Activated CD4-positive, alpha-beta memory T cell treated with anti-CD3 and anti-CD28 coated beads, Interleukin-2, amount 10 ng/mL, durations not matched to agents 7 days and 5 days (primary cell): ENCODE measurements at regions not wholly inside any gene's neighbourhood (a gene's known extent, or its start where the extent isn't known, plus 50 kb on each side); places are given as distances from the start of the nearest gene placed in this dataset.

Experiments used
- CTCF ChIA-PET: fragments of 350-600 bp; sonication (Branson Sonifier 250); formaldehyde crosslinking; loops from one replicate; lab custom pipeline; 2021; ENCODE audit warnings: antibody characterized with exemption, inconsistent platforms; lab: Charles Lee
- POLR2A ChIA-PET: fragments of 350-600 bp; sonication (Branson Sonifier 250); formaldehyde crosslinking; loops from one replicate; lab custom pipeline; 2021; ENCODE audit warnings: antibody characterized with exemption; lab: Charles Lee
- DNase-seq: peaks from one replicate; pipeline ENCODE4 v3.0.0-alpha.2; 2020
- H3K27ac Mint-ChIP-seq: one replicate; pipeline ENCODE4 v1.8.0; 2021; ENCODE audit warnings: mild to moderate bottlenecking, mixed read lengths
- H3K27me3 Mint-ChIP-seq: one replicate; pipeline ENCODE4 v1.8.0; 2021; ENCODE audit warnings: mixed read lengths
- H3K36me3 Mint-ChIP-seq: one replicate; pipeline ENCODE4 v1.8.0; 2021; ENCODE audit warnings: low read depth, mixed read lengths
- H3K4me1 Mint-ChIP-seq: one replicate; pipeline ENCODE4 v1.8.0; 2021; ENCODE audit warnings: mixed read lengths
- H3K4me3 Mint-ChIP-seq: one replicate; pipeline ENCODE4 v1.8.0; 2021; ENCODE audit warnings: mild to moderate bottlenecking, mixed read lengths
- H3K9me3 Mint-ChIP-seq: one replicate; pipeline ENCODE4 v1.8.0; 2021; ENCODE audit warnings: mixed read lengths

DNA sequence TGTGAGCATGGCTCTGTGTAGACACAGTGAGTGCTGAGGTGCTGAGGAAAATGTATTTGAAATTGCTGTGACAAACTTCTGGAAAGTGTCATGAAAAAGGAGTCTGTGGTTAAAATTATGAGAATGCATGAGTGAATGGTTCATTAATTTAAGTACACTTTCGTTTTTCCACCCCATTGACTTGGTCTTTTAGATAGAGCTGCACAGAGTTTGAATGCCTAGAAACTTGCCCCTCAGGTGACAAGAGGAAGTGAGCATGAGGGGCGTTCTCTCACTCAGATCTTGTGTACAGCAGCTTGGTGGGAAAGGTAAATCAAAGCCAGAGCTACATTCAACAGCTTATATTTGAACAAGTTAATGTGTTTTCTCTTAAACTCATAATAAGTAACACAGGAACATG lies 296.8 kb downstream of the WDR72 start:
- Mint-ChIP-seq H3K36me3 (no peaks in the 10 kb centered on the region), H3K9me3 (no peaks in the 10 kb centered on the region), H3K4me3 (no peak overlapping the region), H3K27ac (no peak overlapping the region), H3K4me1 (no peaks in the 10 kb centered on the region), H3K27me3 (no peaks in the 10 kb centered on the region)
- no peak for DNase-seq
- POLR2A ChIA-PET, result no interaction called here
- CTCF ChIA-PET, result no interaction called here

- CTCF ChIA-PET, result no interaction called here
- no peaks in the 10 kb centered on the region for H3K27me3 Mint-ChIP-seq
- no peak overlapping the region for H3K4me3 Mint-ChIP-seq
- DNase-seq, result no peak
- POLR2A ChIA-PET, result no interaction called here
- no peaks in the 10 kb centered on the region for H3K9me3 Mint-ChIP-seq
- H3K27ac Mint-ChIP-seq, result no peak overlapping the region
- H3K36me3 Mint-ChIP-seq, result no peaks in the 10 kb centered on the region
- no peaks in the 10 kb centered on the region for H3K4me1 Mint-ChIP-seq
Measured at GRCh38 chr15:53461677-53462076, 297.8 kb downstream of the WDR72 start.

GRCh38 chr15:53458736-53459135 lies 300.7 kb downstream of the WDR72 start:
- Mint-ChIP-seq H3K4me3 (no peak overlapping the region), H3K36me3 (no peaks in the 10 kb centered on the region), H3K4me1 (no peaks in the 10 kb centered on the region), H3K9me3 (no peaks in the 10 kb centered on the region), H3K27ac (no peak overlapping the region), H3K27me3 (no peaks in the 10 kb centered on the region)
- ChIA-PET POLR2A (no interaction called here), CTCF (no interaction called here)
- DNase-seq, result no peak

- no peak for DNase-seq
- Mint-ChIP-seq H3K4me3 (no peak overlapping the region), H3K4me1 (no peaks in the 10 kb centered on the region), H3K27me3 (no peaks in the 10 kb centered on the region), H3K36me3 (no peaks in the 10 kb centered on the region), H3K9me3 (no peaks in the 10 kb centered on the region), H3K27ac (no peak overlapping the region)
- CTCF ChIA-PET, result interaction anchor here (1.5 kb wide), 1 partner anchor 24 kb away, joined by 3 read pairs; no protein-coding TSS in a partner anchor
- POLR2A ChIA-PET, result no interaction called here
Measured at GRCh38 chr15:53457479-53457878, 302.0 kb downstream of the WDR72 start.

GRCh38 chr15:53454843-53455721 lies 304.4 kb downstream of the WDR72 start:
- H3K4me3 Mint-ChIP-seq, result no peak overlapping the region
- no peaks in the 10 kb centered on the region for H3K36me3 Mint-ChIP-seq
- DNase-seq, result no peak
- H3K27ac Mint-ChIP-seq, result no peak overlapping the region
- POLR2A ChIA-PET, result no interaction called here
- CTCF ChIA-PET, result no interaction called here
- no peaks in the 10 kb centered on the region for H3K27me3 Mint-ChIP-seq
- H3K9me3 Mint-ChIP-seq, result peaks cover 3% of the 10 kb centered on the region
- H3K4me1 Mint-ChIP-seq, result no peaks in the 10 kb centered on the region

DNA sequence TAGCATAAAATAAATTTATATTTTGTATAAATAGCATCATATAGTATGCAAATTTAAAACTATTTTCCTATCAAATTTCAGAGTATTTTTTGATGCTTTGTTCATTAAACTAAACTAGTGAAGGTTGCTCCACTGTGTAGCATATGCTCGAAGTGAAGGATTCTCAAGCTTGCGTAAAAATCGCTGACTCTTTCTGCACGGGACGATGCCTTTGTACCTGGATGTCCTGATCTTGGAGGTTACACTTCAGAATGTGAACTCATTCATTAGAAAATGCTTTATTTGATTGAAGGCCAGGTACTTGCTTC lies 305.0 kb downstream of the WDR72 start:
- ChIA-PET POLR2A (no interaction called here), CTCF (no interaction called here)
- Mint-ChIP-seq H3K4me3 (no peak overlapping the region), H3K9me3 (peaks cover 3% of the 10 kb centered on the region), H3K4me1 (no peaks in the 10 kb centered on the region), H3K36me3 (no peaks in the 10 kb centered on the region), H3K27me3 (no peaks in the 10 kb centered on the region), H3K27ac (no peak overlapping the region)
- DNase-seq, result no peak

GRCh38 chr15:53453253-53454105 lies 306.0 kb downstream of the WDR72 start:
- no peaks in the 10 kb centered on the region for H3K4me1 Mint-ChIP-seq
- H3K36me3 Mint-ChIP-seq, result no peaks in the 10 kb centered on the region
- no peak for DNase-seq
- H3K27ac Mint-ChIP-seq, result no peak overlapping the region
- H3K4me3 Mint-ChIP-seq, result no peak overlapping the region
- POLR2A ChIA-PET, result no interaction called here
- CTCF ChIA-PET, result no interaction called here
- peaks cover 3% of the 10 kb centered on the region for H3K9me3 Mint-ChIP-seq
- H3K27me3 Mint-ChIP-seq, result no peaks in the 10 kb centered on the region

- no peaks in the 10 kb centered on the region for H3K4me1 Mint-ChIP-seq
- ChIA-PET CTCF (no interaction called here), POLR2A (no interaction called here)
- DNase-seq, result no peak
- no peak overlapping the region for H3K4me3 Mint-ChIP-seq
- no peak overlapping the region for H3K27ac Mint-ChIP-seq
- H3K36me3 Mint-ChIP-seq, result no peaks in the 10 kb centered on the region
- no peaks in the 10 kb centered on the region for H3K27me3 Mint-ChIP-seq
- H3K9me3 Mint-ChIP-seq, result peaks cover 3% of the 10 kb centered on the region
Measured at GRCh38 chr15:53448232-53449015, 311.0 kb downstream of the WDR72 start.

DNA sequence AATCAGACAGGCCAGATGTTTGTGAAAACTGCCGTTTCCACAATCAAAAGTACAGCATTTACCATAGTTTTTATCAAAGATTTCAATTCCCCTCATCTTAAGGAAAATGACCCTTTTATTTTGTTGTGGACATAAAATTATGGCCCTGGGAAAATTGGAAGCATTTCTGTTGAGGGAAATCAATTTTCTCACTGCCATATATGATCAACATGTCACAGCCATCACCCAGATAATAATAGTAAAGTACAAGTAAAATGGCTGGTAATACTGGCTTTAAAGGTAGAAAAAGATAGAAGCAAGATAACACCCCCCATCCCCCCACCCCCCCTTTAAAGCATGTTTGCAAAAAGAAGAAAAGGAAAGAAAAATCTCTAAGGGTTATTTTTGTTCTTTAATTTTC lies 311.7 kb downstream of the WDR72 start:
- H3K27ac Mint-ChIP-seq, result no peak overlapping the region
- no peak overlapping the region for H3K4me3 Mint-ChIP-seq
- ChIA-PET POLR2A (no interaction called here), CTCF (no interaction called here)
- no peak for DNase-seq
- H3K4me1 Mint-ChIP-seq, result no peaks in the 10 kb centered on the region
- H3K36me3 Mint-ChIP-seq, result no peaks in the 10 kb centered on the region
- H3K9me3 Mint-ChIP-seq, result peaks cover 3% of the 10 kb centered on the region
- H3K27me3 Mint-ChIP-seq, result no peaks in the 10 kb centered on the region

DNA sequence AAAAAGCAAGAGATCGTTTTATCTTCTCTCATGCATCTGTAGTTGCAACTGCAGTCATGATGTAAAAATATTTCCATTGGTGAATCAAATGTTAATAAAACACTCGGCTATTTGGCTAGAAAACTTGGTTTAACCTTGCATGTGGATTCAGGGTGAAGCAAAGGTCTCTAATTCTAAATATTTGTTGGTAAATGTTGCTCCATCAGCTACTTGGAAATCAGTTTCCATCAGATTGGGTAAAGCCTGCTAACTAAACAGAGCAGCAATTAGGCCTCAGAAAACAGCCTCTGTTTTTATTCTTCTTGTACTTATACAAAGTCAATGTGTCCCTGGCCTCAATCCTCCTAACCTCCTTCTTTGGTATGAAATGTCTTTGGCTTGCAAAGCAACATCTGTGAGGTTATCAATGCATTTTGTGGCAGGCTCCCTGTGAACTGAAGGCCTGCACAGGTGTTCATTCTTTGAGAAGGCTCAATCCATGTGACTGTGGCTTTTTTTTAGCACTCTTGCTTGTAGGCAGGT lies 312.3 kb downstream of the WDR72 start:
- Mint-ChIP-seq H3K27ac (no peak overlapping the region), H3K27me3 (no peaks in the 10 kb centered on the region), H3K9me3 (peaks cover 3% of the 10 kb centered on the region), H3K4me3 (no peak overlapping the region), H3K4me1 (no peaks in the 10 kb centered on the region), H3K36me3 (no peaks in the 10 kb centered on the region)
- DNase-seq, result no peak
- ChIA-PET CTCF (no interaction called here), POLR2A (no interaction called here)

DNA sequence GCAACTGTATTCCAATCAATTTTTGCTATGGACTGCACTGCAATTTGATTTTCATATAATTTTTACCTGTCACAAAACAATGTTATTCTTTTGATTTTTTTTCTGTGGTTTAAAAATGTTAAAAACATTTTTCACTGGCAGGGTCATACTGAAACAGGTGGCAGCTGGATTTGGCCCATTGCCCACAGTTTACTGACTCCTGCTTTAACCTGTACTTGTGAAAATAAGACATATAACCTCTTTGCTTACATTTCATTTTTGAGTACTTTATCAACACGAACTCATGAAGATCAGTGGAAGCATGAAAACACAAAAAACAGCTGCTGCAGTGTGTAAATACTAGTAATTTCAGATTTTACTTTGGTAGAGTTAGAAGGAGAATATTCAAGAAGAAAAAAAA lies 313.1 kb downstream of the WDR72 start:
- H3K4me1 Mint-ChIP-seq, result no peaks in the 10 kb centered on the region
- H3K9me3 Mint-ChIP-seq, result peaks cover 2% of the 10 kb centered on the region
- H3K27me3 Mint-ChIP-seq, result no peaks in the 10 kb centered on the region
- DNase-seq, result no peak
- CTCF ChIA-PET, result no interaction called here
- no peaks in the 10 kb centered on the region for H3K36me3 Mint-ChIP-seq
- no peak overlapping the region for H3K27ac Mint-ChIP-seq
- no peak overlapping the region for H3K4me3 Mint-ChIP-seq
- POLR2A ChIA-PET, result no interaction called here

DNA sequence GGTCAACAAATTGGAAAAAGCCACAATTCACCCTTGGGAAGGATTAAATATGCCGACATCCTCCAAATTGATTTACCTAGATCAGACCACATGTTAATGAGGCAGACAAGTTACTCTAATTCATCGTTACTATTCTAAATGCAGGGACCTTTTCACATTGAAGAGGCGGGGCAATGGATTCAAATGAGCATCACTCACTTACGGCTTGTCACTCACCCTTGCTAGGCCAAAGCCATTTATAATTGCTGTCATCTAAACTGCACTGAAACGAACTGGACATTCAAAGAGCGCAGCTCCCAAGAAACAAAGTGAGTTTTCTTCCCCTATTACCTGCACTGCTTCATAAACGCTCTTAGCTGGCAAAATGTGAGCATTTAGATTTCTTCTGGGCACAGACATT lies 313.9 kb downstream of the WDR72 start:
- DNase-seq, result no peak
- CTCF ChIA-PET, result no interaction called here
- no peak overlapping the region for H3K27ac Mint-ChIP-seq
- no peaks in the 10 kb centered on the region for H3K9me3 Mint-ChIP-seq
- H3K36me3 Mint-ChIP-seq, result no peaks in the 10 kb centered on the region
- H3K4me1 Mint-ChIP-seq, result no peaks in the 10 kb centered on the region
- no peaks in the 10 kb centered on the region for H3K27me3 Mint-ChIP-seq
- H3K4me3 Mint-ChIP-seq, result no peak overlapping the region
- POLR2A ChIA-PET, result no interaction called here
